ENCODE measurements at regions not wholly inside any gene's neighbourhood (a gene's known extent, or its start where the extent isn't known, plus 50 kb on each side); places are given as distances from the start of the nearest gene placed in this dataset.

DNA sequence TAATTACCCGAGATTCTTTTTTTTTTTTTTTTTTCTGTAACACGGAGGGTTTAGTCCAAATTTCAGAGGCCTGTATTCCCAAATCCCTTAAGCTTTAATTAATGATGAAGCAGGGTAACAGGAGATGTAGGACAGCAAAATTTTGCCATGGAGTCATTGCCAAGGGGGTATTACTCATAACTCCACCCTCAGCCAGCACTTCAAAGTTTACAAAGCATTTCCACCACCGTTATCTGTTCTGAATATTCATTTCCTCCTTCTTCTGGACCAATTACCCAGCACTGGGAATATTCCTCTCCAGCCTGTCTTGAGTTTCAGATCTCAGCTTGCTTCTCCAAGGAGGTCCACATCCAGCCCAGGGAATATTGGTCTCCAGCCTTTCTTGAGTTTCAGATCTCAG, 747.5 kb upstream of the EEF2KMT start:
- DNase-seq (ENCODE audit: low spot score) = no peak

DNA sequence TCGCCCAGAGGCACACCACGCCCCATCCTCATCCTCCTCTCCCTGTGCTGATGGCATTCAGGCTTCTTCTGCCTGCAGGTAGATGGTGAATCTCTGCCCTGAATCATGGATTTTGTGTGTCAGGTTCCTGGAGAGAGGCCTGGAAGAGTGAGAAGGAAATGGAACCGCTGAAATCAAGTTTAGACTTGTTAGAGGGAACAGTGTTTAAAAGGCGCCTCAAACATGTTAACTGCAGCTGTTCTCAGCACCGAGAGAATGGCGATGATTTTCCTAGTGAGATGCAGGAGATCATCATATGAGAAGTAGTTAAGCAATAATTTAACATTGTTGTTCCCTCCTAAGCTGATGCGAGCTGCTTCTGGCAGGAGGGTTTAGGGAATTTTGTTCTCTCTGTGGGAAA, 744.4 kb upstream of the EEF2KMT start:
- DNase-seq (ENCODE audit: low spot score) = no peak

GRCh38 chr16:5838725-5839124, 741.1 kb upstream of the EEF2KMT start:
- DNase-seq (ENCODE audit: low spot score) = no peak

DNA sequence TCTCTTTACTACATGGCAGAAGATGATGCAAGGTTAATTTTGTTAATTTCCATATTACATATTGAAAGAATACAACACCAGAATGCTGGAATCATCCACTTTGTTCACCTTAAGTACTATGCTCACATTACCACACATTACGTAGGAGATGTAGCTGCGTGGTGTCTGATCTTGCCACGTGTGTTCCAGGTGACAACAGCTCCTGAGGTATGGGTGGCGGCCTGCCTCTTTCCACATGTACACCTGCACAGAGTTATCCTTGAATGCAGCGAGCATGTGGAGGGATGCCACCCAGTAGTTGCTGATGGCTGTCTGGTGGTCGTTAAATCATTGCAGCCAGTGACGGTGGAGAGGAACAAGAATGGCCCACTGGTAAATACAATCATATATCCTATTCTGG, 740.5 kb upstream of the EEF2KMT start:
- DNase-seq (ENCODE audit: low spot score) = no peak

GRCh38 chr16:5837007-5837670, 739.5 kb upstream of the EEF2KMT start:
- no peak for DNase-seq (ENCODE audit: low spot score)

- DNase-seq (ENCODE audit: low spot score) = no peak
Measured at GRCh38 chr16:5835876-5836275, 738.3 kb upstream of the EEF2KMT start.

GRCh38 chr16:5826332-5826731, 728.7 kb upstream of the EEF2KMT start:
- DNase-seq (ENCODE audit: low spot score) = no peak

DNA sequence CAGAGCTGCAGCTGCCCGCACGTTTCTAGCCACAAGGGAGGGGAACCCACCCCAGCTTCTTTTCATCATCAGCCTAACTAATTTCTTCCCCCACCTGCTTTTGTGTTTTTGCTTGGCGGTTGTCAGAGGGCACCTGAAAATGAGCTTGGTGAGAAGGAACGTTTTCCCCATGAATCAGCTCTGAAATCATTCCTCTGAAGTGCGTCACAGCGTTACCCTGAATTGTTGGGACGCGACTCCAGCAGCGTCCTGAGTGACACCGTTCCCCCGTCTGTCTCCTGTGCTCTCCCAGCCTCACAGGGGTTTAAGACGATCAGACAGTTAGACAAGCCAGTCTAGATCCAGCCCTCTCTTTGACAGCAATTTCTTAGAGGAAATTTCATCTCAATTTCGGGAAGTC, 722.9 kb upstream of the EEF2KMT start:
- no peak for DNase-seq (ENCODE audit: low spot score)

DNA sequence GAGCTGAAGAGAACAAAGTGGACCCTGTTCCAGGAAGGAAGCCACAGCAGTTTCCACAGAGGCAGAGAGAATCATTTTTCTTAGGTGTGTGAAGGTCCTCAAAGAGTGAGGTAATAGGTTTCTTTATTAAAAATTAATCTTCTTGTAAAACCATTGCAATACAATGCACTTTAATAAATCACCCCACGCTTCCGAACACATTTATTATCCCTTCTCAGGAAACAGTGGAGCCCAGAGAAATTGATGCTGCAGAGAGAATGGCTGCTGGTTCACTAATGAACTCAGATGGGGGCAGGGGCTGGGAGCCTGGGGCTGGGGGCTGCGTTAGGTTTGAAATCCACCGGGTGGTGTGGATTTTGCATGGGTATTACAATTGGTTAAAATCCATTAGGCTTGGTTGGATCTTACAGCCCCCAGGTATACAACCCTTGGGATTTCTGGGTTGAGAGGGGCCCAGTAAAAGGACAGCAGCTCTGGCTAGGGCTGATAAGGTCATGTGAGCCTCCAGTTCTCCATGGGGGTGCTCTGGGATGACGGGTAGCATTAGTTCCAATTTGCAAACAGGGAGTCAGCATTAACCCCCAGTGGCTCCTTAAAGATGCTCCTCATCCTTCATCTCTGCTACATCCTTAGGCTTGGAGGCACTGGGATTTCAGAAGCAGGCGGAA, 718.1 kb upstream of the EEF2KMT start:
- DNase-seq (ENCODE audit: low spot score) = no peak

- DNase-seq (ENCODE audit: low spot score) = no peak
Measured at GRCh38 chr16:5801396-5801795, 703.8 kb upstream of the EEF2KMT start.

DNA sequence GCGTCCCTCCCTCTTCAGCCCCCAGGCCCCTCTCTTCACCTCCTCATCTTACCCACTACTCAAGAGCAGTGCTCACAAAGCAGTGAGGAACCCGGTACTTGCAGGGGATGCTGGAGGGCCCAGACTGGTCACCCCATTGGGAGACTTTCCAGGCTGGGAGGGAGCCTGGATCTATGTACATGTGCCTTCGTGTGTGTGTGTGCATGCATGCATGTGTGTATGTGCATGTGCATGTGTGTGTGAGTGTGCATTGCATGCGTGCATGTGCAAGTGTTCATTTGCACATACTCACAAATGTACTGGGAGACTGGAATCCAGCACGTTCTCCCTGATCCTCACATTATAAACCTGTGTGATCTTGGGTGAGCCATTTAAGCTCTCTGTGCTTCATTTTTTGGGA, 696.0 kb upstream of the EEF2KMT start:
- DNase-seq (ENCODE audit: low spot score) = no peak

DNA sequence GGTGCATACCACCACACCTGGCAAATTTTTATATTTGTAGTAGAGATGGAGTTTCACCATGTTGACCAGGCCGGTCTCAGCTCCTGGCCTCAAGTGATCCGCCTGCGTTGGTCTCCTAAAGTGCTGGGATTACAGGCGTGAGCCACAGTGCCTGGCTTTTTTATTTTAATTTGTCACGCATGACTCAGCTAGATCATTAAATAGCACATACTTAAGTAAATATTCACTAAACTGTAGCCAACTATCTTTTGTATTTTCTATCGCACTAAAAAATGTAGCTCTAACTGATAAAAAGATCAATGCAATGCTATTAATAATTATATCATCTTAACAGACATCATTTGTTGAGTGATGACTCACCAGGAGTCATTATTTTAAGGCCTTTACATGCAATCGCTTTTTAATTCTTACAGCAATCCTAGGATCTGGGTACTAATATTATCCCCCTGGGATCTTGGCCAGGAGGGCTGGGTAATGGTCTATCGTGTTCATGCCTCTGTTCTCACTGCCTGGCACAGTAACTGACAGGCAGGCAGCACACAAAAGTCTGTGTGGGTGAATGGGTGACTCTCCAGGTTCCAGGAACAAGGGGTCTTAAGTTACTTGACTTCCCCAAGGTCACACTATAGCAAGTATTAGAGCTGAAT, 693.5 kb upstream of the EEF2KMT start:
- no peak for DNase-seq (ENCODE audit: low spot score)

DNA sequence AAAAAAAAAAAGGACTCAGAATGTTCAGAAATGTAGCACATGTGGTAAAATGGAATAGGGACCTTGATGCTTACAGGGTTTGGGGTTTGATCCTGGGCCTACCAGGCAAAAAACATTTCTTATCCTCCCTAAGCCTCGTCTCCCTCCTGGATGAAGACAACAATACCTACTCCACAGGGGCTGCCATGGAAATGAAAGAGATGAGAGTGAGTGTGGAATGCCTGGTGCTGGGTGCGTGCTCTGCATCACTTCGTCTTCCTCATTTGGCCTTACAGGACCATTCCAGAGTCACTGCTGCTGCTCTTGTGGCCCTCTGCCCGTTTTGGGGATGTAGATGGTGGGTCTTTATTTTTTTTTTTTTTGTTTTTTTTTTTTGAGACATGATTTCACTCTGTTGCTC, 692.9 kb upstream of the EEF2KMT start:
- no peak for DNase-seq (ENCODE audit: low spot score)

DNA sequence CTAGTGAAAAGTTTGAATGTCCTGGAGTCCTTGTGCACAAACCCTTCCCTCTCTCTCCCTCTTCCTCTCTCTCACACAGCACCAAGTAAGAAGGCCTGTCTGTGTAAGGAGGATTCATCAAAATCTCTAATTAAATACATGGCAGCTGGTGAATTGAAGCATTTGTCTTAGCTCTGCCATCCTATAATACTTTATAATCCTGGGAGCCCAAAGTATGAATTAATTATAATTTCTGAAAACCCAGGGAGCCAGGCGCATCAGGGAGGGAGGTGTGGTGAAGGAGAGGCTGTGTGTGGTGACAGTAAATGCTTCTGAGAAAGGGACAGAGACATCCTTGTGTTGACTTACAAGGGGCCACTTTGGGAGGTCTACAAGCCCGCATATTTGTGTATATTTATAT, 691.4 kb upstream of the EEF2KMT start:
- no peak for DNase-seq (ENCODE audit: low spot score)

DNA sequence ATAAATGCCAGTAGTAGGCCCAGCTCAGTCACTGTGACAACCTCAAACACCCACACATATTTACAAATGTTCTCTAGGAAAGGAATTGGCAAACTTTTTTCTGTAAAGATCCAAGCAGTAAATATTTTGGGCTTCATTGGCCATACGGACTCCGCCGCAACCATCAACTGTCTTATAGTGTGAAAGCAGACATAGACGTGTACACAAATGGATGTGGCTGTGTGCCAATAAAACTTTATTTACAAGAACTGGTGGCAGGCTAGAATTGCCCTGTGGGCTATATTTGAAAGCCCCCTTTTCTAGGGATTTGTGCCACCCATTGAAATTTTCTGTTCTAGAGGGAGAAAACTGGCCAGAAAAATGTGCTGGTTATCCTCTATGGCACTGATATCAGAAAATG, 683.8 kb upstream of the EEF2KMT start:
- no peak for DNase-seq (ENCODE audit: low spot score)

GRCh38 chr16:5776876-5777275, 679.3 kb upstream of the EEF2KMT start:
- DNase-seq (ENCODE audit: low spot score) = no peak

DNA sequence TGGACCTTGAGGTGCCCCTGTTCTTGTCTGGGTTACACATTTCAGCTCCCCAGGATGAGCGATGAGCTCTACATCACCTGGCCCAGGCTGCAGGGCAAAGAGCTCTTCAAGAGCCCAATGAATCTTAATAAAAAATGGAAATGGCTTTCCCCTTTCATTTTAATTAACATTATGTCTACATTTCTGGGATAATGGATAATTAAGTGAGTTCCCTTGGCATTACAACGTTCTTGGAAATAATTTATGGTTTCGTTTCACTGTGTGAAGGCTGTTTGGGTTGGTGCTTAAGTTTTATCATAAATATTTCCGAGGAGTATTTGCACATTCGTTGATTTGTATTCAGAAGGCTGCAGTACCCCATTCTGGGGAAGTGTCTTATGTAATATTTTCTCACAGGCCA, 678.3 kb upstream of the EEF2KMT start:
- DNase-seq (ENCODE audit: low spot score) = no peak

GRCh38 chr16:5770118-5770517, 672.5 kb upstream of the EEF2KMT start:
- DNase-seq (ENCODE audit: low spot score) = no peak

DNA sequence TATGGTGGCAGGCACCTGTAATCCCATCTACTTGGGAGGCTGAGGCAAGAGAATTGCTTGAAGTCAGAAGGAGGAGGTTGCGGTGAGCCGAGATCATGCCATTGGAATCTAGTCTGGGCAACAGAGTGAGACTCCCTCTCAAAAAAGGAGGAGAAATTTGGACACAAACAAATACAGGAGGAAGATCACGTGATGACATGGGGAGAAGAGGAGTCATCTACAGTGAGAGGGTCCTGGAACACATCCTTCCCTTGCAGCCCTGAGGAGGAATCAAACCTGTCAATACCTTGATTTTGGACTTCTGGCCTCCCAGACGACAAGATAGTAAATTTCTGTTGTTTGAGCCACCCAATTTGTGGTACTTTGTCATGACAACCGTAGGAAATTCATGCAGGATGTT, 671.9 kb upstream of the EEF2KMT start:
- DNase-seq (ENCODE audit: low spot score) = no peak

DNA sequence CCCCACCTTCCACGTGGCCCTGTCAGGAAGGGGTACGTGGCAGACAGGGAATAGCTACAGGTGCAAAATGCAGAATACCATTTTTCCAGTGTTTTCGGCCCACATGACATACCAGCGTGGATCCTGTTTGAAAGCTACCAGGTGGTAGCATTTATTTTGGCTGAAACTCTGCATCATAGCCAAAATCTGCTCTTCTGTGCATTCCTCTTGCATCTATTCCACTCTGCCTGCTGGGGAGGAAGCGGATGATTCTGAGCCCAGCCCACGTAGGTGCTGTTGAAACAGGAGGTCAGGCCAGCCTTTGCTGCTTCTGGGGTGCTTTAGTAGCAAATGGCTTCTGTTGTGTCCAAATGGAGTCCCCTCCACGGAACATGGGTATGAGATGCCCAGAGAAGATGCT, 670.9 kb upstream of the EEF2KMT start:
- no peak for DNase-seq (ENCODE audit: low spot score)

DNA sequence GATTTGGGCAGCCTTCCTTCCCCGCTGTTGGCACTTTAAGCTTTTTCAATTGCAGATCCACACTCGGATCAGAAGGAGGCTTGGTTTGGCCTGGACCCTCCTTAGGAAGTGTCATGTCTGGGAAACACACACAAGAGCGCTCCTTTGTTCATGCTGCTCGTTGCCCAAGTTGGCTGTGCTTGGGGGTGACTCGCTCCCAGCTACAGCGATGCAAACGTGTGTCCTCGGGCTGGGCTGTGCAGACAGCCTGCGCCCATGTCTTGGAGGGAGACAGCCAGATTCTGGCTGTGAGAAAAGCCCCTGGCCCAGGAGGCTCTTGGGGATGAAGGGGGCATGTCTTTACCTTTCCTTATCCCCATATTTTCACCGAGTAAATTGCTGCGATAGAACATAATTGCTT, 665.6 kb upstream of the EEF2KMT start:
- no peak for DNase-seq (ENCODE audit: low spot score)

GRCh38 chr16:5762362-5762761, 664.8 kb upstream of the EEF2KMT start:
- DNase-seq (ENCODE audit: low spot score) = no peak

- DNase-seq (ENCODE audit: low spot score) = no peak
Measured at GRCh38 chr16:5761592-5761991, 664.0 kb upstream of the EEF2KMT start.

DNA sequence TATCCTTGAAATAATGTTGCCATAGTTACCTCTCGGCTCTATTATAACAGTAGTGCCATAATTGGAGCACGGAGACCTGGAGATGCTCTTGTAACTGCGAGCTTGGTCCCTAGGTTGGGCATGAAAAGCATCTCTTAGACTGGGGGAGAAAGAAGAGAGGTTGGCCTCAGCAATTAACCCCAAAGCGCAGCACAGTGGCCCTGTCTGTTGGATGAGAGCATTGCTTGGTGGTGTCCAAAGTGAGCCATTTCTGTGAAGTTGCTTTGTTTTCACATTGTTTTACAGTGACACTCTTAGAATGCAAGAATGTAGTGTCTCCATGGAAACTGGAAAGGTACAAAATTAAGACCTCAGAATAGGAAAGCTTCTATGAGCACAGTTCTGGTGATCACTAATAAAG, 660.7 kb upstream of the EEF2KMT start:
- no peak for DNase-seq (ENCODE audit: low spot score)

All from CD4-positive, alpha-beta T cell treated with Interleukin-6 at 100 ng/mL for 8 hours (primary cell).